HG03521 (cell line): ENCODE measurements at regions not wholly inside any gene's neighbourhood (a gene's known extent, or its start where the extent isn't known, plus 50 kb on each side); places are given as distances from the start of the nearest gene placed in this dataset.

Experiments used
- ATAC-seq: cut with Tn5 transposase; IDR thresholded peaks from one replicate; pipeline ENCODE4 v1.9.1; 2021; ENCODE audit warnings: mild to moderate bottlenecking, moderate library complexity; ENCODE audit not compliant: unreplicated experiment

- no peak for ATAC-seq
Observed at GRCh38 chr9:120214332-120214731, 365.6 kb downstream of the CDK5RAP2 start.

- ATAC-seq: no peak
Observed at GRCh38 chr9:120212853-120213200, 367.1 kb downstream of the CDK5RAP2 start.

DNA sequence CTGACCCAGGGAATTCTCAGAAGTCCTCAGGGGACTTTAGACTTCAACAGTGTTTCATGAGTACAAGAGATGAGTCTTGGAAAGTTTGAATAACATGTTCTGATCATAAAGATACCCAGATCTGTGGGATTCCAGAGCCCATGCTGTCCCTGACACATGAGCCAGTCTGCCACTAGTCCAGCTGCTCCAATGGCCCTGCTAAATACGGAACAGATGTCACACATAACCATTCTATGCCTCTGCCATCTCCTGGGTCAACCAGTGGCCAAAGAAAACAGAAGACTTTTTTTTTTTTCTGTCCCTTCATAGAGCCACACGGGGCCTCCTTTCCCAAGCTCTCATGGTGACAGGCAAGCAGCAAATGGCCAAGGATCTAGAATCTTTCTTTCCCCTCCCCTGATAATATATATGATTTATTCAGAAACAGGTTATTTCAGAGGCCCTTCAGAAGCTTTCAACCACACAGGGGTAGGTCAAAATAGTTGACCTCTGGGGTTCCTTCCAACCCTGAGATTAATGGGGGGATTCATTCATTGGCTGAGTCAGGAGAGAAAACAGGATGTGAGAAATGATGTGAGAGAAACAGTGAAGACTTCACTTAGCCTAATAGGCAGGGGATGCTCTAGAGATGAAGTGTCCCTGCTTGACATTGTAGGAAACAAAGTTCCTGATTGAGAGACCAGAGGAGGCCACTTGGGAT is 367.7 kb downstream of the CDK5RAP2 start:
- ATAC-seq: no peak

GRCh38 chr9:120210274-120210673 is 369.7 kb downstream of the CDK5RAP2 start:
- ATAC-seq: no peak

DNA sequence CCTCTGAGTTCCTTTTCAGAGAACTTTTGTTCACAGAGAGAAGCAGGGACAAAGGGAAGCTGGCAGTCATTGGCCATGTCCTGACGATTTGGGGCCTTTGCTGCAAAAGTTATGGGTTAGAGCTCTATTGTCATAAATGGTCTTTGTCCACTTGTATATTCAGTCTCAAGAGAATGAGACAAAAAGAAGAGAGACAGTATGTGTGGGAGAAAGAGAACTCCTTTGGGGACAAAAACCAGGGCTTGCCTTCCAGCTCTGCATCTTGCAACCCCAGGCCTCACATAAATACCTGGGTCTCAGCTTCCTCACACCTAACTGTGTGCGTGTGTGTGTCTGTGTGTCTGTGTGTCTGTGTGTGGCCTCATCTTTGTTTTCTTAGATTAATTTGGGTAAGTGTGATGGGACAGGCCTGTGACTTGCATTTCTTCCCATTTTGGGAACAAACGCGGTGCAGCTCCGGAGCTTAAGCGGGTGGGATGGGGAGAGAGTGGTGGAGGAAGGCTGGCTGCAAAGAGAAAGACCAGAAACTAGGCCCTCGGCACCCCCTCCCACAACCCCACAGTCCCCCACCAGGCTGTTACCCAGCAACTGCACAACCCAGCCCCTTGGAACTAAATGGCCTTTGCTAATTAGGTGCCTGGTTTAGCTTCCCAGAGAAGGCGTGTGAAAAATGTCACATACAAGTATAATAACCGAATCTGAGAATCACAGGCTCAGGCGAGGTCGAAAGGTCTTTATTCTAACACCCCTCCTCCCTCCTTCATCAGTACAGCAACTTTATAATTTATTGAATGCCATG is 376.9 kb downstream of the CDK5RAP2 start:
- no peak for ATAC-seq

DNA sequence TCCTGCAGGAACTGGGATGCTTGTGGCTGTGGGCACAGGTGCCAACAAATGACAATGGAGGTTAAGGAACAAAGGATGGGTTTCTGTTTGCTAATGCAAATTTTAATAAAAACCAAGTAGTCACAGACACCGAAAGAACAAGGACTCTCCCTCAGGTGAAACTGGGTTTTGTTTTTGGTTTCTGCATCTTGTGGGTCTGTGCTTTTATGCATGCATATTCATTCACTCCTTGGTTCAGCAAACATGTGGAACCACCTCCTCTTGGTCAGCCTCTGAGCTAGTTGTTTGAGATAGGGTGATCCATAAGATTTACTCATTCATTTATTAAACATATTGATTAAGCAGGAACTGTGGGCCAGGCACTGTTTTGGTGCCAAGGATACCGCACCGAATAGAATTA is 381.9 kb downstream of the CDK5RAP2 start:
- no peak for ATAC-seq

DNA sequence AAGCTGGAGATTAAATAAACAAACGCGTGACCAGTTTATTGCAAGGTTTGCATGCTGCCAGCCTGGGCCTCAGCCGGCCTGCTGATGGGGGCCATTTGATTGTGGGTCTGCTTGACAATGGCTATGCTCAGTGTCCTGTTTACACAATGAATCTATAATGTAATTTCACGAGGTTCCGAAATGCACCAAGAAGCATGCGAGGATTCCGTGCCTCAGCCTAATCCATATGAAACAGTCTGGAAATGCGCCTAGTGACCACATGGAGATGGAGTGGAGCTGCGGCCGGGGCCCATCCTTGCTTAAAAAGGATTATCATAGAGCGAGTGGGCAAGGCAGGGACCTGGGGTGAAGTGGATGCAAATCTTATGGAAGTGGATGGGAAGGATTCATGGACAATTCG is 382.4 kb downstream of the CDK5RAP2 start:
- no peak for ATAC-seq

GRCh38 chr9:120191141-120191540 is 388.8 kb downstream of the CDK5RAP2 start:
- no peak for ATAC-seq

DNA sequence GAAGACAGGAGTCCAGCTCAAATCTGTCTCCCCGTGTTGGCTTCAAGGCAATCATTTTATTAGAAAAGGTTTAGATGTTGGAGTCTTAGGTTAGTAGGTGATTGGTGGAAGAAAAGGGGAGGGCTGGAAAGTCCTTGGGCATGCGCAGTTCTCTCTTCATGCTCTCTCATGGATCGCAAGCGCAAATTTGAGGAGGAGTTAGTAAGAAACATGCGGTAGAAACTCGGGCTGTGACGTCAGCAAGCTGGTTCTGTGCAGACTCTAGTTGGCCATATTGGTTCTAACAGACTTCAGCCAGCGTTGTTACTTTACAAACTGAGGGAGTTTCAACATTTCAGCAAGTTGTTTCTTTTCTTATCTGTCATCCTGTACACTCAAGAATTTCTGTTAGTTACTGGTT is 392.2 kb downstream of the CDK5RAP2 start:
- no peak for ATAC-seq

DNA sequence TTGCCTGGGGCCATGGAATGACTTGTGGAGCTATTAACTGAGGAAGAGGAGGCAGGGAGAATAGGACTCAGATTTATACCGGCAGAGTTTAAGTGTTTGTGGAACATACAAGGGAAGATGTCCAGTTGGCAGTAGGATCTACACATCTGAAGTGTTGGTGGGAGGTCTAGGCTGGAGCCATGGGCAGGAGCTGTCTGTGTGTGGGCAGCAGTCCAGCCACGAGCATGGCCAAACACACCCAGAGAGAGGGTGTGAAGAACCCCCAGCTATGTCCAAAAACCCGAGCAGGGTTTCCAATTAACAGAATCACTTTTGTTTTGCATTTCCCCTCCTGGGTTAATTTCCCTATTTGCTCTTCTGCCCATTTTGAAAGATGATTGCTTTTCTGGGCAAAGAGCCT is 393.7 kb downstream of the CDK5RAP2 start:
- ATAC-seq: no peak

DNA sequence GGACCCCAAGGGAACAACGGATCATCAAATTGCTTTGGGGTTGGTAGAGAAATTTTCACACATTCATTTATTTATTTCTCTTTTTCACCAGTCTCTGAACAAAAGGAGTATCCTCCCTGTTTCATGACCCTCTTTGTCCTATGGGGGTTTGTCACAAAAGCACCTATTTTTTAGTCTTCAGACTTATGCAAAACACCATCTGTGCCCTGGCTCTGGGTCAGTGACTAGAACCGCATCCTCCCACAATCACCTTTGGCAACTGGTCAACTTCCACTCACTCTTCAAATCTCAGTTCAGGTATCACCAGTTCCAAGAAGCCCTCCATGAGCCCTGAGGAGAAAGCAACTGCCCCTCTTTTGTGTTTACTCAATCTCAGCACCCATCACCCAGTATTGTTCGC is 395.7 kb downstream of the CDK5RAP2 start:
- no peak for ATAC-seq

GRCh38 chr9:120183615-120184014 is 396.4 kb downstream of the CDK5RAP2 start:
- ATAC-seq: no peak

DNA sequence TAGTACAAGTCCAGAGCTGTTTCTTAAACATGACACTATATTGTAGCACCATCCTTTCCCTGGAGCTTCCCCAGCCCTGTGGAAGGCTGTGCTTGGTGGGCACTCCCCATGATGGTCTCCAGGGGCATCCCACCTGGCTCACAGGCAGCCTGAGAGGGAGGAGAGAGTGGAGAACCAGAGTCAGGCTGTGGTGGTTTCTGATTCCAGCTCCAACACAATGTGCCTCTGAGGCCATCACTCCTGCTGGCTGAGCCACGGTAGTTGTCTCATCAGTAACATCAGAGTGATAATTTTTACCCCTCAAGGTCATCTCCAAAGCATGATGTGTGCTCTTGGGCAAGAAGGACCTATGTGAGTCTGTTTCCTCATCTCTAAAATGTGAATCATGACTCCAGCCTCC is 398.0 kb downstream of the CDK5RAP2 start:
- no peak for ATAC-seq

GRCh38 chr9:120177121-120177520 is 402.8 kb downstream of the CDK5RAP2 start:
- ATAC-seq: no peak

GRCh38 chr9:120175031-120175430 is 404.9 kb downstream of the CDK5RAP2 start:
- no peak for ATAC-seq

DNA sequence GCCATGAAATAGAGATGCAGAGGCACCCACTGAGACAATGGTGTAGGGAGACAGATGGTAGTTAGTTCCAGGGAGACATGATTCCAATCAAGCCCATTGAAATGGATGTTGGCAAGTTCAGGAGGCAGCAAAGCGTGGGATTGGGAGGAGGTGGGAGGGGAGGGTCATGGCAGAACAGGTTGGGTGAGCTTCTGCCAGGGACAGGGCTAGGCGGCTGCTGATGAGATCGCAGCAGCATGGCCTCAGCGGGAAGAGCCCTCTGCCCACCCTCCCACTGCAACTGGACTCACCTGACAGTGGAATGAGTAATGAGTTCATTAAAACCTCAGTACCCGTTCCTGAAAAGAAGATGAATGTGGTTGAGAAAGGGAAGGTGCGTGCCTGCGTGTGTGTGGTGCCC is 418.2 kb downstream of the CDK5RAP2 start:
- ATAC-seq: no peak

- ATAC-seq: no peak
Observed at GRCh38 chr9:120158221-120158620, 421.7 kb downstream of the CDK5RAP2 start.

DNA sequence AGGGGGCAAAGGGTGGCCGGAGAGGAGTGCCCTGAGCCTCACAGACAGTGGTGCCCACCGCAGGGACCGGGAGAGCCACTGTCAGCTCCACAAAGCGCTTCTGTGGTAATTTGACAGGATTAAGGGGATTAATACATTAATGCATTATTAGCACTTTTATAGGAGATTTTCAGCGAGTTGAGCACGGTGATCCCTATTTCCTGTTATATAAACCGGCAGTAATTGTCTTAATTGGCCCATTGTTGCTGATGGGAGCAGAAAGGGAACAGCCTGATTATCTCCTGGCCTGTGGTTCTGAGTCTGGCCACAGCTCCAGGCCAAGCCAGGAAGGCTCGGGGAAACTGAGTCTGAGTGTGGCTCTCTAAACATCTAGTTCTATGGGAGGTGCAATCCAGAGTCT is 423.6 kb downstream of the CDK5RAP2 start:
- ATAC-seq: no peak

- ATAC-seq: no peak
Observed at GRCh38 chr9:120153258-120153657, 426.7 kb downstream of the CDK5RAP2 start.

DNA sequence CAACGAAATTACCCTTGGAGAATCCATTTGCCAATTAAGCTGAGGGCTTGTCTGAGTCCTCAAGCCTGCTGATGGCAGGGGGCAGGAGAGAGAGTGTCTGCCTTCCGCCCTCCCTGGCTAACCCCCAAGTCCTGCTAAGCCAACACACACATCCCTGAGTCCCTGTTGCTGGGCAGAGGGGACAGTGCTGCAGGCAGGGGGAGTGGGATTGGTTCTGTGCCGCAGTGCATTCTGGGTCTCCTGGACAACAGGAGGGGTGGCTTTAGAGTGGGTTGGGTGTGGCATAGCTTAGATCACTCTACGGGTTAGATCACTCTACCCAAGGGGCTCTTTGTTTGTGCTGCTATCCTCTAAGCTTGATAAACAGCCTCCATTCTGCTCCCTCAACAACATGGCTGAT is 427.7 kb downstream of the CDK5RAP2 start:
- ATAC-seq: no peak

DNA sequence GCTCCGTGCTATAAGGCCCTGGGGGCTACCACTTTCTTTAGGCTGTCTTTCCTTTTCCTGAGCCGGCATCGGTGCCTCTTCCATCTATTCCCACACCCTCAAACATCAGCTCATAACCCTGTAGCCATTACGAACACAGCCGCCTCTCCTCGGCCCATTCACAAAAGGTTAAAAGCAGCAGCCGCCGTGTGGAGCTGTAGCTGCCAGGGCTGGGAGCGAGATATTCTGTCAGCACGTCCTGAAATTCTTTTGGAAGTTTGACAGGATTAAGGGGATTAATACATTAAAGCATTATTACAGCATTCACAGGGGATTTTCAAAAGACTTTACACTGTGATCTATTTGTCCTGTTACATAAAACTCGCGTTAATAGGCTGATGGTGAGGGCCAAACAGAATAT is 428.2 kb downstream of the CDK5RAP2 start:
- ATAC-seq: no peak

DNA sequence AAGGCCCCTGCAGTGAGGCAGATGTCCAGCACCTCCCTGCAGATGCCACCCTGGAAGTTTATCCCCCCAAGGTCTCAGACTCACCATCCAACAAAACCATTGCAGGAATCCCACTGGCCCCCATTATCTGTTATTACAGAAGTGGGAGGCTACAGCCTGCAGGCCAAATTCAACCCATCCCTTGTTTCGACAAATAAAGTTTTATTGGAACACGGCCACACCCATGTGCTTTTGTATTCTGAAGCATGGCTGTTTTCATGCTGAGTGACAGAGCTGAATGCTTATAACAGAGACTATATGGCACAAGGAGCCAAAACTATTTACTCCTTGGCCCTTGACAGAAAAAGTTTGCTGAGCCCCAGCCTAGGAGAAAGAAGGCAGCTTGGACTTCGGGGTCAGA is 428.8 kb downstream of the CDK5RAP2 start:
- ATAC-seq: no peak

- ATAC-seq: no peak
Observed at GRCh38 chr9:120138955-120139354, 441.0 kb downstream of the CDK5RAP2 start.
